Endodermal cell (in vitro differentiated cells): ENCODE measurements at regions not wholly inside any gene's neighbourhood (a gene's known extent, or its start where the extent isn't known, plus 50 kb on each side); places are given as distances from the start of the nearest gene placed in this dataset.

Experiments used
- DNase-seq: peaks from one replicate; pipeline ENCODE4 v3.0.0-alpha.2; 2017
- H3K27ac ChIP-seq: 2 replicates; pipeline ENCODE4 v1.5.1; 2013; ENCODE audit warnings: mild to moderate bottlenecking, low read depth, low read length, moderate library complexity
- H3K27me3 ChIP-seq: 2 replicates; pipeline ENCODE4 v1.6.1; 2013; ENCODE audit warnings: mild to moderate bottlenecking, low read length, moderate library complexity; ENCODE audit not compliant: insufficient read depth, control insufficient read depth, poor library complexity, severe bottlenecking
- H3K36me3 ChIP-seq: 2 replicates; pipeline ENCODE4 v1.7.0; 2013; ENCODE audit warnings: mild to moderate bottlenecking, low read length, moderate library complexity; ENCODE audit not compliant: control insufficient read depth, insufficient read depth
- H3K4me1 ChIP-seq: one replicate; pipeline ENCODE4 v1.7.0; 2013; ENCODE audit warnings: low read length; ENCODE audit not compliant: control insufficient read depth, insufficient read depth
- H3K4me3 ChIP-seq: 2 replicates; pipeline ENCODE4 v1.5.1; 2013; ENCODE audit warnings: mild to moderate bottlenecking, low read length, moderate library complexity
- H3K9ac ChIP-seq: 2 replicates; pipeline ENCODE4 v1.6.1; 2013; ENCODE audit warnings: mild to moderate bottlenecking, low read length, moderate library complexity; ENCODE audit not compliant: poor library complexity, severe bottlenecking; ENCODE audit errors: extremely low read depth
- H3K9me3 ChIP-seq: 2 replicates; pipeline ENCODE4 v1.6.1; 2013; ENCODE audit warnings: mild to moderate bottlenecking, low read length, moderate library complexity; ENCODE audit not compliant: control insufficient read depth
- H3K27ac Mint-ChIP-seq: 2 replicates; pipeline ENCODE4 v1.8.0; 2020; ENCODE audit warnings: mixed read lengths
- H3K27me3 Mint-ChIP-seq: 2 replicates; pipeline ENCODE4 v1.8.0; 2021; ENCODE audit warnings: mild to moderate bottlenecking, mixed read lengths; ENCODE audit not compliant: insufficient read depth
- H3K36me3 Mint-ChIP-seq: 2 replicates; pipeline ENCODE4 v1.8.0; 2020; ENCODE audit warnings: low read depth, mixed read lengths
- H3K4me1 Mint-ChIP-seq: 2 replicates; pipeline ENCODE4 v1.8.0; 2020; ENCODE audit warnings: mixed read lengths
- H3K4me3 Mint-ChIP-seq: 2 replicates; pipeline ENCODE4 v1.8.0; 2020; ENCODE audit warnings: mild to moderate bottlenecking, moderate library complexity, mixed read lengths
- H3K9me3 Mint-ChIP-seq: 2 replicates; pipeline ENCODE4 v1.8.0; 2020; ENCODE audit warnings: mild to moderate bottlenecking, mixed read lengths
- CTCF ChIP-seq: fragments of 200-600 bp; sonication (generic); conservative IDR thresholded peaks from 2 replicates; pipeline ENCODE4 v1.5.0; 2021; ENCODE audit warnings: antibody characterized with exemption, mild to moderate bottlenecking
- WGBS, 2 experiments: methylation state at CpG; one replicate each; pipeline versions ENCODE4 v1.1.5 to v1.1.7; 2013; ENCODE audit warnings: missing lambda C conversion rate in 2 of 2, mixed read lengths in 1 of 2; ENCODE audit not compliant: insufficient coverage in 1 of 2, insufficient read length in 1 of 2; 5-methylcytosine and 5-hydroxymethylcytosine counted together

- no peak for DNase-seq
- H3K4me3 ChIP-seq: no peak overlapping the region
Observed at GRCh38 chr10:78332657-78333056, 299.0 kb downstream of the RPS24 start.

GRCh38 chr10:78333362-78334143, 299.9 kb downstream of the RPS24 start:
- 89 to 96% methylated on average over 8 to 9 of the region's 9 CpGs for WGBS, 2 experiments
- Histone ChIP-seq H3K9ac (no peak overlapping the region), H3K4me1 (no peaks in the 10 kb centered on the region), H3K27me3 (no peaks in the 10 kb centered on the region), H3K4me3 (no peak overlapping the region), H3K9me3 (no peaks in the 10 kb centered on the region), H3K36me3 (no peaks in the 10 kb centered on the region), H3K27ac (no peak overlapping the region)
- DNase-seq: peak; percentile 27
- Mint-ChIP-seq H3K27me3 (peaks cover 4% of the 10 kb centered on the region), H3K4me3 (no peak overlapping the region), H3K9me3 (no peaks in the 10 kb centered on the region), H3K36me3 (no peaks in the 10 kb centered on the region), H3K4me1 (no peaks in the 10 kb centered on the region), H3K27ac (no peak overlapping the region)
- no peak for TF ChIP-seq CTCF

More at GRCh38 chr10:78332657-78333056, 299.0 kb downstream of the RPS24 start:
- H3K27me3 ChIP-seq: no peaks in the 10 kb centered on the region
- peaks cover 5% of the 10 kb centered on the region for H3K9me3 Mint-ChIP-seq
- no peaks in the 10 kb centered on the region for H3K36me3 ChIP-seq
- no peak overlapping the region for H3K4me3 Mint-ChIP-seq
- no peaks in the 10 kb centered on the region for H3K4me1 Mint-ChIP-seq
- no peaks in the 10 kb centered on the region for H3K4me1 ChIP-seq
- peaks cover under 1% of the 10 kb centered on the region for H3K9me3 ChIP-seq
- no peak for TF ChIP-seq CTCF
- H3K9ac ChIP-seq: no peak overlapping the region
- H3K27ac Mint-ChIP-seq: no peak overlapping the region
- H3K27ac ChIP-seq: no peak overlapping the region
- H3K27me3 Mint-ChIP-seq: peaks cover 4% of the 10 kb centered on the region
- H3K36me3 Mint-ChIP-seq: no peaks in the 10 kb centered on the region

- no peaks in the 10 kb centered on the region for H3K36me3 ChIP-seq
- DNase-seq: no peak
- Mint-ChIP-seq H3K36me3 (no peaks in the 10 kb centered on the region), H3K4me3 (no peak overlapping the region), H3K27ac (no peak overlapping the region), H3K9me3 (no peaks in the 10 kb centered on the region), H3K4me1 (peaks cover 2% of the 10 kb centered on the region), H3K27me3 (peaks cover 6% of the 10 kb centered on the region)
- no peak overlapping the region for H3K9ac ChIP-seq
- no peak for TF ChIP-seq CTCF
- H3K4me3 ChIP-seq: no peak overlapping the region
- H3K9me3 ChIP-seq: no peaks in the 10 kb centered on the region
- no peaks in the 10 kb centered on the region for H3K4me1 ChIP-seq
- no peak overlapping the region for H3K27ac ChIP-seq
- WGBS, 2 experiments: 80% methylated on average over 1 of the region's 1 CpG; no CpG with 5 or more reads in 1 of the 2 experiments
- H3K27me3 ChIP-seq: no peaks in the 10 kb centered on the region
Observed at GRCh38 chr10:78335371-78335690, 301.7 kb downstream of the RPS24 start.
